GM23338 (cell line): ENCODE measurements at regions not wholly inside any gene's neighbourhood (a gene's known extent, or its start where the extent isn't known, plus 50 kb on each side); places are given as distances from the start of the nearest gene placed in this dataset.

Experiments
- ATAC-seq: fragments of 200-7000 bp; cut with Tn5 transposase; 3 replicates; pipeline ENCODE4 v1.9.1; 2020
- DNase-seq: peaks from one replicate; pipeline ENCODE4 v3.0.0-alpha.2; 2015; ENCODE audit warnings: low spot score
- H2AFZ ChIP-seq: fragments of 200-600 bp; sonication (generic); 2 replicates; pipeline ENCODE4 v1.8.0; 2016; ENCODE audit warnings: antibody characterized with exemption, mild to moderate bottlenecking, moderate library complexity
- H3F3A ChIP-seq: fragments of 200-600 bp; sonication (generic); replicated peaks from 2 replicates; pipeline ENCODE4 v1.8.0; 2017; ENCODE audit warnings: antibody characterized with exemption, mixed run types, low read depth
- H3K27ac ChIP-seq: fragments of 200-600 bp; sonication (generic); 2 replicates; pipeline ENCODE4 v1.6.1; 2016; ENCODE audit warnings: low read depth
- H3K27me3 ChIP-seq: fragments of 200-600 bp; sonication (generic); 2 replicates; pipeline ENCODE4 v1.8.0; 2016; ENCODE audit warnings: mild to moderate bottlenecking, mixed run types, moderate library complexity; ENCODE audit not compliant: insufficient read depth
- H3K36me3 ChIP-seq: fragments of 200-600 bp; sonication (generic); 2 replicates; pipeline ENCODE4 v1.8.0; 2016; ENCODE audit warnings: mild to moderate bottlenecking; ENCODE audit not compliant: insufficient read depth
- H3K4me1 ChIP-seq: fragments of 200-600 bp; sonication (generic); 2 replicates; pipeline ENCODE4 v1.8.0; 2016; ENCODE audit warnings: mild to moderate bottlenecking, moderate library complexity; ENCODE audit not compliant: insufficient read depth
- H3K4me2 ChIP-seq: fragments of 200-600 bp; sonication (generic); 2 replicates; pipeline ENCODE4 v1.7.1; 2017; ENCODE audit warnings: mixed run types
- H3K4me3 ChIP-seq: fragments of 200-600 bp; sonication (generic); 2 replicates; pipeline ENCODE4 v1.6.1; 2016; ENCODE audit warnings: mixed run types
- H3K79me2 ChIP-seq: fragments of 200-600 bp; sonication (generic); replicated peaks from 2 replicates; pipeline ENCODE4 v1.8.0; 2017; ENCODE audit warnings: mild to moderate bottlenecking; ENCODE audit not compliant: insufficient read depth
- H3K9me2 ChIP-seq: fragments of 200-600 bp; sonication (generic); 2 replicates; pipeline ENCODE4 v1.8.0; 2017; ENCODE audit not compliant: insufficient read depth
- H4K20me1 ChIP-seq: fragments of 200-600 bp; sonication (generic); replicated peaks from 2 replicates; pipeline ENCODE4 v1.8.0; 2017; ENCODE audit warnings: mild to moderate bottlenecking; ENCODE audit not compliant: insufficient read depth
- H3K27ac Mint-ChIP-seq: 2 replicates; pipeline ENCODE4 v1.8.0; 2020; ENCODE audit warnings: inconsistent platforms, mild to moderate bottlenecking, moderate library complexity, mixed read lengths
- H3K27me3 Mint-ChIP-seq: 3 replicates; pipeline ENCODE4 v1.8.0; 2022; ENCODE audit warnings: low read depth, mild to moderate bottlenecking, moderate library complexity, mixed read lengths, inconsistent platforms; ENCODE audit not compliant: insufficient read depth, poor library complexity
- H3K36me3 Mint-ChIP-seq: 3 replicates; pipeline ENCODE4 v1.8.0; 2021; ENCODE audit warnings: low read depth, mild to moderate bottlenecking, inconsistent platforms, moderate library complexity, mixed read lengths
- H3K4me1 Mint-ChIP-seq: 3 replicates; pipeline ENCODE4 v1.8.0; 2020; ENCODE audit warnings: mild to moderate bottlenecking, inconsistent platforms, mixed read lengths
- H3K4me3 Mint-ChIP-seq: 3 replicates; pipeline ENCODE4 v1.8.0; 2021; ENCODE audit warnings: moderate library complexity, mild to moderate bottlenecking, inconsistent platforms, mixed read lengths
- H3K9me3 Mint-ChIP-seq: 3 replicates; pipeline ENCODE4 v1.8.0; 2020; ENCODE audit warnings: moderate library complexity, mild to moderate bottlenecking, inconsistent platforms, mixed read lengths
- CREB1 ChIP-seq: fragments of 250-450 bp; sonication (Bioruptor Pico); IDR thresholded peaks from 2 replicates; pipeline ENCODE4 v1.5.0; 2020; ENCODE audit warnings: low read depth, mild to moderate bottlenecking, moderate library complexity
- CTCF ChIP-seq, 2 experiments: fragments of 200-600 bp in 1 of 2; sonication (generic) in 1 of 2; conservative IDR thresholded peaks; 2 replicates each; pipeline versions ENCODE4 v1.5.1 to v1.6.1; 2016 to 2017; ENCODE audit warnings: antibody characterized with exemption in 2 of 2, low read depth in 2 of 2, mild to moderate bottlenecking in 2 of 2, moderate library complexity in 1 of 2
- ETS1 ChIP-seq: IDR thresholded peaks from 2 replicates; pipeline ENCODE4 v1.6.1; 2016; ENCODE audit warnings: antibody characterized with exemption
- EZH2 ChIP-seq: fragments of 200-600 bp; sonication (generic); IDR thresholded peaks from one replicate; pipeline ENCODE4 v1.8.0; 2017; ENCODE audit warnings: antibody characterized with exemption, mild to moderate bottlenecking, low read depth; ENCODE audit not compliant: unreplicated experiment
- EZH2phosphoT487 ChIP-seq: fragments of 200-600 bp; sonication (generic); IDR thresholded peaks from one replicate; pipeline ENCODE4 v1.8.1; 2018; ENCODE audit warnings: antibody characterized with exemption; ENCODE audit not compliant: unreplicated experiment
- JUNB ChIP-seq: IDR thresholded peaks from one replicate; pipeline ENCODE4 v1.6.1; 2016; ENCODE audit warnings: antibody characterized with exemption; ENCODE audit not compliant: unreplicated experiment
- NANOG ChIP-seq: IDR thresholded peaks from 2 replicates; pipeline ENCODE4 v1.6.1; 2016; ENCODE audit warnings: antibody characterized with exemption, borderline replicate concordance
- POLR2AphosphoS5 ChIP-seq: IDR thresholded peaks from 2 replicates; pipeline ENCODE4 v1.6.1; 2016; ENCODE audit warnings: antibody characterized with exemption, low read depth
- REST ChIP-seq: IDR thresholded peaks from one replicate; pipeline ENCODE4 v1.6.1; 2018; ENCODE audit warnings: antibody characterized with exemption; ENCODE audit not compliant: unreplicated experiment
- STAT1 ChIP-seq: IDR thresholded peaks from one replicate; pipeline ENCODE4 v1.6.1; 2016; ENCODE audit warnings: antibody characterized with exemption; ENCODE audit not compliant: unreplicated experiment
- ZNF331 ChIP-seq: fragments of 250-450 bp; sonication (Bioruptor Pico); IDR thresholded peaks from 2 replicates; pipeline ENCODE4 v1.5.0; 2020; ENCODE audit warnings: low read depth, mild to moderate bottlenecking, moderate library complexity

- TF ChIP-seq REST (no peak), EZH2phosphoT487 (no peak), CREB1 (CRISPR knock-in tag) (no peak), STAT1 (no peak), POLR2AphosphoS5 (no peak)
These were observed 489.9 kb upstream of the BRINP1 start (continued) for GRCh38 chr9:119859128-119859527.

- no peak overlapping the region for H2AFZ ChIP-seq
- H3K36me3 ChIP-seq = no peaks in the 10 kb centered on the region
- 0 out of 3 replicates have a peak, but pooled peaks cover 2% of the 10 kb centered on the region for H3K4me1 Mint-ChIP-seq
- TF ChIP-seq JUNB (no peak), ZNF331 (CRISPR knock-in tag) (no peak), CREB1 (CRISPR knock-in tag) (no peak), EZH2 (no peak), REST (no peak), NANOG (no peak), POLR2AphosphoS5 (no peak), ETS1 (no peak), EZH2phosphoT487 (no peak), CTCF (conservative IDR thresholded peaks at IDR 0.05; ENCODE audit: low read depth in 2 of 2) (no peak)
These were observed 483.9 kb upstream of the BRINP1 start for GRCh38 chr9:119853126-119853525.

More at GRCh38 chr9:119853126-119853525, 483.9 kb upstream of the BRINP1 start:
- Histone ChIP-seq H4K20me1 (no peaks in the 10 kb centered on the region; the same call in 1 of the 2 replicates), H3K9me2 (no peaks in the 10 kb centered on the region), H3K4me2 (no peak overlapping the region), H3K79me2 (no peaks in the 10 kb centered on the region), H3K27ac (no peak overlapping the region), H3K27me3 (no peaks in the 10 kb centered on the region), H3K4me3 (no peak overlapping the region), H3K4me1 (no peaks in the 10 kb centered on the region), H3F3A (no peaks in the 10 kb centered on the region)
- H3K9me3 Mint-ChIP-seq = no peaks in the 10 kb centered on the region
- no peak overlapping the region for H3K4me3 Mint-ChIP-seq
- no peaks in the 10 kb centered on the region for H3K36me3 Mint-ChIP-seq
- no peak for ATAC-seq
- H3K27me3 Mint-ChIP-seq = peaks cover 1% of the 10 kb centered on the region
- no peak for DNase-seq
- no peak overlapping the region for H3K27ac Mint-ChIP-seq
